ENCODE measurements at regions not wholly inside any gene's neighbourhood (a gene's known extent, or its start where the extent isn't known, plus 50 kb on each side); places are given as distances from the start of the nearest gene placed in this dataset.
"Not testable (repeated sequence)": the region's sequence is repeated elsewhere in the genome, so short reads cannot be mapped to it uniquely, and the experiment has no call there.

- no peak for DNase-seq (ENCODE audit: low spot score)
Observed at GRCh38 chr1:98575955-98576354, 85.6 kb upstream of the SNX7 start.

- no peak for DNase-seq (ENCODE audit: low spot score)
Observed at GRCh38 chr1:98565951-98566350, 95.6 kb upstream of the SNX7 start.

DNA sequence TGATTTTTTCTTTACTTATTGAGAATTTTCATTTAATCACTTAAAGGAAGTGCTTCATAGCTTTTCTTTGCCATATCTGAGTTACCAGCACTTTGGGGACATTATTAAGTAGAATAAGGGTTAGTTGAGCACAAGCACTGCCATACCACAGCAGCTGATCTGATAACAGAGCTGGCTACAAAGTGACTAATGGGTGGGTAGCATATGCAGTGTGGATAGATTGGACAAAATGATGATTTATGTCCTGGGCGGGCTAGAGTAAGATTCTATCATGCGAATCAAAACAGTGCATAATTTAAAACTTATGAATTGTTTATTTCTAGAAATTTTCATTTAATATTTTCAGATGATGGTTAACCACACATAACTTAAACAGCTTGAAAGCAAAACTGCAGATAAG is 102.2 kb upstream of the SNX7 start:
- DNase-seq (ENCODE audit: low spot score), result no peak

DNA sequence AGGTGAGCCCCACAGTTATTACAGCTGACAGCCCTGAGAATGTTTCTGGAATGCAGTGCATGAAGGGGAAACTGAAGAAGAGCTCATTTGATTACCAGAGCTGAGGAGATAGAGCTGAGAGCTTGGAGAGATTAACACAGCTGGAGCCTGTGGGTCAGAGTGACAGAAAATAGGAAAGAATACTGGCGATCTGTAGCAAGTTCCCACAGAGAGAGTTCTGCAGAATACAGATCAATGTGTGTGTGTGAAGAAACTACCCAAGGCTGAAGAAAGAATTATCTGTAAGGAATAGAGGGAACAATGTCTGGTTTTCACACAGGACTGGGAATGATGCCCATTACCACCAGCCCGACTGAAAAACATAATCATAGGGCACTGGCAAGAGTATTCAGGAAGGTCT is 103.6 kb upstream of the SNX7 start:
- DNase-seq (ENCODE audit: low spot score), result no peak

DNA sequence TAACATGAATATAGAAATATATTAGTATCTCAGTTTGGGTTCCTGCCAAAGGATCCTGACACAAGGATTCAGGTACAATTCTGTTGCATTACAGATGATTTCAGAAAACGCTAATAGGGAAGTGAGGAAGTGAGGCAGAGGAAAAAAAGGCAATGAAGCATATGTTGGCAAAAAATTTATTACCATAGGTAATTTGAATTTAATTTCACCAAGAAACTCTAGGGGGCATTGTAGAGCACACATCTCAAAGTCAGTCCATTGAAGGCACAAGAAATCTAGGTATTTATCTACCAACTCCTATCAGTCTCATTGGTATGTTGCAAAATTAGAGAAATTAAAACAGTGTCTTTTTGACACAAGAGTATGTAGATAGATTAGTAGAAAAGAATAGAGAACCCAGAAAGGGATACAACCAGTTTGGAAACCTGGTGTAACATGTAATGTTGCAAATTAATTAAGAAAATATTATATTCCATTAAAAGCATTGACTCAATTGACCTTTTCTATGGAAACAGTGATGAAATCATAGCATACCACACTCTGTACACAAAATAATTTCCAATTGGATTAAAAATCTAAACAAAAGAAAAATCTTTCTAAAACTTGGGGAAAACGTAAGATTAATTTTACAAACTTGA is 104.9 kb upstream of the SNX7 start:
- no peak for DNase-seq (ENCODE audit: low spot score)

DNA sequence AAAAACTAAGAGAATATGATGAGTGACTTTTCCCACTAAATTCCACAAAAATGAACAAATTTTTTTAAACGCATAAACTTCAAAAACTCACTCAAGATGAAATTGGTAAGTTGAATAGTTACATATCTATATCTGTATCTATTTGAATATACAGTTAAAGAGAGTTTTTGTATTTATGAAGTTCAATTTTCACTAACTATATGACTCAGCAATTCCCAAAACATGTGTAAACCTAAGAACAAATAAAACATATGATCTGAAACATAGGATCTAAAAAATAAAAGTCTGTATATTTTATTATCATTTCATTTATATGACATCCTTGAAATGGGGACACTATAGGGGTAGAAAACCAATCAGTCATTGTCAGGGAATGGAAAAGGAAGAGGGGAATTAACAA is 105.7 kb upstream of the SNX7 start:
- no peak for DNase-seq (ENCODE audit: low spot score)

DNA sequence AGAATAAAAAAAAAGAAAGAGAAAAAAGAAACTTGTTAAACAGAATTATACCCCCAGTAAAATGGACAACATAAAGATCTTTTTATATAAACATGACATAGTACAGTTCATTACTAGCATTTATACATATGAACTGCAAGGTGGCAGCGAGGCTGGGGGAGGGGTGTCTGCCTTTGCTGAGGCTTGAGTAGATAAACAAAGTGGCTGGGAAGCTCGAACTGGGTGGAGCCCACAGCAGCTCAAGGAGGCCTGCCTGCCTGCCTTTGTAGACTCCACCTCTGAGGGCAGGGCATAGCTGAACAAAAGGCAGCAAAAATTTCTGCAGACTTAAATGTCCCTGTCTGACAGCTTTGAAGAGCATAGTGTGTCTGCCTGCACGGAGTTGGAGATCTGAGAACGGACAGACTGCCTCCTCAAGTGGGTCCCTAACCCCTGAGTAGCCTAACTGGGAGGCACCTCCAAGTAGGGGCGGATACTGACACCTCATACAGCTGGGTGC is 108.9 kb upstream of the SNX7 start:
- not testable (repeated sequence) for DNase-seq (ENCODE audit: low spot score)

DNA sequence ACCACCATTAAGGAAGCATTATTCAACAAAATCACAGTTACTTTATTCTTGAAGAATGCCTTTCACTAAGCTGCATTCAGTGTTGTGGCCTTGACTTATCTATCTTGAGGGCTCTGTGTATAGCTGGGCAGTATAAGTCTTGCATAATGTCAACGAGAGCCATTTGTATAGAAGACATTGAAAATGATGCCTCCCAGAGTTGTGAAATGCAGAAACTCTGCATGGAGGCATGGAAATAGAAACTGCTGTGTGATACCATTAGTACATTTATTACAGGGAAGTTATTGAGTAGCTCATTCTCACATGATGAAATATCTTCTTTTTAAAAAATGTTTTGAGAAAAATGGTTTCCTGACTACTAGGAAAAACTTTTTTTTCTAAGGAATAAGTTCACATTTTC is 111.4 kb upstream of the SNX7 start:
- DNase-seq (ENCODE audit: low spot score), result no peak

DNA sequence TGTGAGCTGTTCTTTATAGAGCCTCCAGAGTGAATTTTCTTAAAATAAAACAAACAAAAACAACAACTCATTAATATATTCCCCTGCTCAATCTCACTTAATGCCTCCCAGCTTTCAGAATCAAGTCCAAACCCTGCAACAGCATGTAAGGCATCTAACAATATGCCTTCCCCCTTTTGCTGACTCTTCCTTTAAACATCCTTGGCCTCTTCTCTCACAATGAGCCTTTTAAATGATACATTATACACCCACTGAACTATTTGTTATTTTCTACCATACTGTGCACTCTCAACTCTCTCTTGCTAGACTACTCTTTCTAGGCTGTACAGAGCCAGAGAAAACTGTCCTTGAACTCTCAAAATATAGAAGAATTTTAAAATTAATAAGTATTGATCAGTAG is 115.2 kb upstream of the SNX7 start:
- peak; percentile 2 for DNase-seq (ENCODE audit: low spot score)

DNA sequence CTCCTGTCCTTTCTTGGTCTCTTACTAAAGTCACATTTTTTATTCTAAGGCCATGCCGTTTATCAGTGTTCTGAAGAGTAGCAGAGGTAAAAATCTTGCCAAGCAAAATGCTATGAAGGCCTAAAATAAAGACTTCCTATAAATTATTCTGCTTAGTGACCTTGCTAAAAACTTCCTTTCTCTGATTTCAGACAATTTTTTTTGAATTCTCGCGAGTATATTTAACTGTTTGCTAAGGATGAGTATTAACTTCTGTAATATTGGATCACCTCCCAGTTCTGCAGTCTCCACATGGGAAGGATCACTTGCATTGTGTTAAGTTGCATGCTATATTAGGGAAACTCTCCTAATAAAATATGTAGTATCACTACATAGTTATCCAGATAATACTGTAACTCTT is 123.4 kb upstream of the SNX7 start:
- DNase-seq (ENCODE audit: low spot score), result peak; percentile 80

DNA sequence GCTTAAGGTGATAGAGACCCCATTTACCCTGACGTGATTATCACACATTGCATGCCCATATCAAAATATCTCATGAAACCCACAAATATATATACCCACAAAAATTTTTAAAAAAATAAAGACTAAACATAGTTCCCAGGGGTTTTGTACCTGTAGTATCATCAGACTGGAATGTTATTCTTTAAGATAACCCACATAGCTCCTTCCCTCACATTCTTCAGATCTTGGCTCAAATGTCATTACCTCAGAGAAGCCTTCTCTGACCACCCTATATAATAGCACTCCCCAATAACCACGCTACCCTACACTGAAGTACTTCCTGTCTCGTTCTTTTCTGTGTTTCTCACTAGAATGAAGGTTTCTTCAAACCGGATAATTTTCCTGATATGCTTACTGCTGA is 138.3 kb upstream of the SNX7 start:
- no peak for DNase-seq (ENCODE audit: low spot score)

DNA sequence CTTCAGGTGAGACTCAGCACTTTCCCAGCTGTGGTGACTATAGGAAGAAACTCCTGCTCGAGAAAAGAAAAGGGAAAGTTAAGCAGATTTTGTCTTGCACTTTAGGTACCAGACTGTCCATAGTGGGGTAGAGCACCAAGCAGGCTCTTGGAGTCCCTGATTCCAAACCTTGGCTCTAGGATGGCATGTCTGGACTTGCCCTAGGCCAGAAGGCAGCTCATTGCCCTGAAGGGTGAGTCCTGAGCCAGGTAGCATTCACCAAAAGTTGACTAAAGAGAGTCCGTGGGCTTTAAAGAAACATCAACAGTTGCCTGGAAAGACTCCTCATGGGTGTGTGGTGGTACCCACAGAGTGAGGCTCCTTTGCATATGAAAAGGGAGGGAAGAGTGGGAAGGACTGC is 145.2 kb upstream of the SNX7 start:
- DNase-seq (ENCODE audit: low spot score), result no peak

DNA sequence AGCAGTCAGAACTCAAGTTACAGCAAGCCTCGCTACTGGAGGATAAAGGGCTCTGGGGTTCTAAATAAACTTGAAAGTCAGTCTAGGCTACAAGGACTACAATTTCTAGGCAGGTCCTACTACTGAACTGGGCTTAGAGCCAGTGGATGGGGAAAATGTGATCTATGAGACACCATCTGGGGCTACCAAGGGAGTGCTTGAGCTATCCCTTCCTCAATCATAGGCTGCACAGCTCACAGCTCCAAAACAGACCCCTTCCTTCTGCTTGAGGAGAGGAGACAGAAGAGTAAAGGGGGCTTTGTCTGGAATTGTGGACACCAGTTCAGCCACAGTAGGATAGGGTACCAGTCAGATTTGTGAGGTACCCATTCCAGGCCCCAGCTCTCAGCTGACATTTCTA is 145.8 kb upstream of the SNX7 start:
- no peak for DNase-seq (ENCODE audit: low spot score)

- DNase-seq (ENCODE audit: low spot score), result not testable (repeated sequence)
Observed at GRCh38 chr1:98512216-98512615, 149.3 kb upstream of the SNX7 start.

GRCh38 chr1:98503771-98504170 is 157.8 kb upstream of the SNX7 start:
- DNase-seq (ENCODE audit: low spot score), result peak; percentile 96

DNA sequence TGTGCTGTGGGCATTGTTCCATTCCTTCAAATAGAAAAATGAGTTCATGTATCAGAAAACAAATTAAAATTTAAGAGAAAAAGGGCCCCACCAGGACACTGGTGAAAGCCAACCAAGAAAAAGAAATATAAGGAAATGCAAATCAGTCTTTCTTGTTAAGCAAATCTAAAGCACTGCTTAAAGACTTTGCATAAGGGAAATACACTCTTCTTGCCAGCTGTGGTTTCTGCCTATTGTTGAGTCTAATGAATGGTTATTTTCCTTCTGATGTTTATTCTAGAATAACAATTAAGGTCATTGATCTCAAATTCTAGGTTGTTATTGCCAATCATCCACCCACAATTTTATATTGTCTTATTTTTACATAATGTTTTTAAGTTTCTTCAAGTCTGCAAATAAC is 158.6 kb upstream of the SNX7 start:
- DNase-seq (ENCODE audit: low spot score), result peak; percentile 9

DNA sequence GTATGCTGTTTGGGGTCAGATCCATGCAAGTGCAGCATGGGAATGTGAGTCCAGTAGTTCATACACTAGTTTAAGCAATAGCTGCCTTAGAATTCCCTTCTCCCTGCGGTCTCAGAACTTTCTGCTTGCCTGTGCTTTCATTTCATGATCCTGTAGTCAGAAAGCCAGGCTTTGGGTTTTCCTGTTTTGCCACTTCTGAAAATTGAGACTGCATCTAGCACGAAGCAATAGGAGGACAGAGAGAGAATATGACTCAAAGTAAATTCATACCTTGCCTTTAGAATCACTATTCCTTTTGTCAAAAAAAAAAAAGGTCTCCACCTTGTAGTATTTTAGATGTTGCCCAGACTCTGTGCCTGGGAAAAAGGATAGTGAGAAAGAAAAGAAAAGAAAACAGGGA is 161.2 kb upstream of the SNX7 start:
- no peak for DNase-seq (ENCODE audit: low spot score)

DNA sequence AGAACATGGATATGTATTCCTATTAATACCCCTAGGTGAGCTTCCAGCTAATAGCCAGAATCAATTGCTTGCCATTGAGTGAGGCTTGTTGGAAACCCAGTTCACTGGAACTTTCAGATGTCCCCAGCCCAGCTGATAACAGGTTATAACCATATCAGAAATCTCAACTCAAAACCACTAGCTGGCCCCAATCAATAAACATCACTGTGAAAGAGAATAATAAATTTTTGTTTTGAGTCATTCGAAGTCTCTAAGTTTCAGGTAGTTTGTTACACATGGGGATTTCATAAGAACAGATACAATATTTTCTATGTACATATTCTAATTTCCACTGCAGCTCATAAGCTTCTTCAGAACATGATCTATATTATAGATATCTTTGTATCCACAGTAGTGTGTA is 162.9 kb upstream of the SNX7 start:
- DNase-seq (ENCODE audit: low spot score), result no peak

- no peak for DNase-seq (ENCODE audit: low spot score)
Observed at GRCh38 chr1:98497497-98497896, 164.0 kb upstream of the SNX7 start.

DNA sequence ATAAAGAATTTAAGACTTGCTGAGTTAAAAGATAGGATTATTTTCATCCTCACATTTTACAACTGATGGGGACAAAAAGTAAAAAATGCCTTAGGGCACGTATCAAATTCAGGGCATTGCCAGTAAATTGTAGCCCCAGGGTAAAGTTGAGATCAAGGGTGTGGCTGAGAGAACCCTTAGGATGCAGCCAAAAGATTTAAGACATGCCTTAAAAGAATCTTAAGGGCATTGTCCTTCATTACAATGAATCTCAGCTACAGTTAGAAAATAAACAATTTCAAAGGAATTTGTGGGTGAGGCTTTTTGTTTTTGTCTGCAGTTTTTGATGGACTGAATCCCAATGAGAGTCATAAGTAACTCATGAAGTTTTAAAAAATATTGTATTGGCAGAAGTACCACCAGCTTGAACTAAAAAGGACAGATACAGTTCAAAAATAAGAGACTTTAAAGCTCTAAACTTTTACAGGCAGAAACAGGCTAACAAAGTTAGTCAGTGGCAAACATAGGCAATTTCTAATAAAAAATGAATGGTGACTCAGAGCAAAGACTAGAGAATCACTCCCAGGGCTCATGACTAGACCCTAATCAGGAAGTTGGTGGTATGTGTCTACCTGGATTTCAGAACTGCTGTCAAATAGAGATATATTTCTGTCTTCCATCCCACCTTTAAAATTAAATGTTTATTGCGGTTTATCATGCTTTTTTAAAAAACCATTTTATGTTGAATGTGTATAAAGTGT is 165.1 kb upstream of the SNX7 start:
- no peak for DNase-seq (ENCODE audit: low spot score)

DNA sequence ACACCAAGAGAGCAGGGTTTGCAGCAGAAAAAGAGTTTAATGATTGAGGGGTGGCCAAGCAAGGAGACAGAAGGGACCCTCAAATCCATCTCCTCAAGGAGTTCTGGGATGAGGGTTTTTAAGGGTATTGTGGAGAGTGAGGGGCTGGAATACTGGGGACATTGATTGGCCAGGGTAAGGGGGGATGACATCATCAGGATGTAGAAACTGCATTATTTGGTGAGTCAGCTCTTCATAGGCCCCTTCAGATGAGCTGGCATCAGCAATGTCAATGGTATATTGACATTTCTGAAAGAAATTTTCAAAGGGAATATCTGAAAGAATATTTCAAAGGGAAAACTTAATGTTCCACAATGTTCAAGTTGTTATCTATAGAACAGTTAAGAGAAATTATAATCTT is 168.1 kb upstream of the SNX7 start:
- no peak for DNase-seq (ENCODE audit: low spot score)

GRCh38 chr1:98490099-98490498 is 171.4 kb upstream of the SNX7 start:
- DNase-seq (ENCODE audit: low spot score), result no peak

DNA sequence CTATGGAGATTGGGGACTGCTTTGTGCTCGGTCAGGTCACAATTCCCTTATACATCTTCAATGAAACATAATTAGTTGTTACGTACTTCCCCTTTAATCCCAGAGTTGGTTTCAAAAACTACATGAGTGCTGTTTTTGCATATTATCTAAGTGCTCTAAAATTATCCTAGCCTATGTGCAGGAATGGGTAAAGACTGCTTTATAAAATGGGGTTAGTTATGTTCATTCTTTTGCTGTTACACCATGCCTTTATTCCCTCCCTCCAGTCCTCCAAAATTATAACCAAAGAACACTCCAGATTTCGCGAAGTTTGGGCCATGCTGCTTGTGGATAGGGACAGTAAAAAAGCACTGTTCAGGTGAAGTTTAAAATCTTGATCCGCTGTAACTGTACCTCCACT is 173.9 kb upstream of the SNX7 start:
- no peak for DNase-seq (ENCODE audit: low spot score)

DNA sequence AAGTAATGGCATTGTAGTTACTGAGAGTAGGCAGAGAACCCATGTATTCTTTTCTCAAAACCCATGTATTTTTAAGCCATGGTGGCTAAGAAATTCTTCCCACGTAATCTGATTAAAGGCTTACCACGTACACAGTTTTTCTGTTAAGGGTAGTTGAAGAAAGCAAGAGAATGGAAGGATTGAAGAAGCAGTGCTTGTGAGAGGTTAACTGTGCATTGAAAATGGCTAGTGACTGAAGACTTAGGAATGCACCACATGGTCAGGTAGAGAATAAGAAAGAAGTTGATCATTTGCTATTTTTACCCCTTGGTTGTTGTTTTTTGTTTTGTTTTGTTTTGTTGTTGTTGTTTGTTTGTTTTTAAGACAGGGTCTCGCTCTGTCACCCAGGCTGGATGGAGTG is 178.9 kb upstream of the SNX7 start:
- no peak for DNase-seq (ENCODE audit: low spot score)

Measured in umbilical cord (tissue), 1 donor.